ENCODE measurements at regions not wholly inside any gene's neighbourhood (a gene's known extent, or its start where the extent isn't known, plus 50 kb on each side); places are given as distances from the start of the nearest gene placed in this dataset.

GRCh38 chr10:8721650-8722049 is 667.2 kb downstream of the GATA3 start:
- no peaks in the 10 kb centered on the region for H3K27me3 ChIP-seq
- no peak for DNase-seq
- no peak overlapping the region for H3K4me3 ChIP-seq
- intact Hi-C loops (cut with DNase I), result no loop called here
- no peaks in the 10 kb centered on the region for H3K36me3 ChIP-seq
- H3K27ac ChIP-seq, result no peak overlapping the region
- WGBS, 2 donors, result 40 to 58% methylated on average over 3 of the region's 3 CpGs
- TF ChIP-seq POLR2AphosphoS5 (IDR thresholded peaks at IDR 0.05) (no peak), POLR2A (IDR thresholded peaks at IDR 0.05) (no peak), EP300 (IDR thresholded peaks at IDR 0.05) (no peak)
- TF ChIP-seq, protein P1, sequence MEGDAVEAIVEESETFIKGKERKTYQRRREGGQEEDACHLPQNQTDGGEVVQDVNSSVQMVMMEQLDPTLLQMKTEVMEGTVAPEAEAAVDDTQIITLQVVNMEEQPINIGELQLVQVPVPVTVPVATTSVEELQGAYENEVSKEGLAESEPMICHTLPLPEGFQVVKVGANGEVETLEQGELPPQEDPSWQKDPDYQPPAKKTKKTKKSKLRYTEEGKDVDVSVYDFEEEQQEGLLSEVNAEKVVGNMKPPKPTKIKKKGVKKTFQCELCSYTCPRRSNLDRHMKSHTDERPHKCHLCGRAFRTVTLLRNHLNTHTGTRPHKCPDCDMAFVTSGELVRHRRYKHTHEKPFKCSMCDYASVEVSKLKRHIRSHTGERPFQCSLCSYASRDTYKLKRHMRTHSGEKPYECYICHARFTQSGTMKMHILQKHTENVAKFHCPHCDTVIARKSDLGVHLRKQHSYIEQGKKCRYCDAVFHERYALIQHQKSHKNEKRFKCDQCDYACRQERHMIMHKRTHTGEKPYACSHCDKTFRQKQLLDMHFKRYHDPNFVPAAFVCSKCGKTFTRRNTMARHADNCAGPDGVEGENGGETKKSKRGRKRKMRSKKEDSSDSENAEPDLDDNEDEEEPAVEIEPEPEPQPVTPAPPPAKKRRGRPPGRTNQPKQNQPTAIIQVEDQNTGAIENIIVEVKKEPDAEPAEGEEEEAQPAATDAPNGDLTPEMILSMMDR (IDR thresholded peaks at IDR 0.05), result no peak
- H3K9me3 ChIP-seq, result peaks cover 0 to 6% (median 3%) of the 10 kb centered on the region in 4 donors
- no peaks in the 10 kb centered on the region for H3K4me1 ChIP-seq

DNA sequence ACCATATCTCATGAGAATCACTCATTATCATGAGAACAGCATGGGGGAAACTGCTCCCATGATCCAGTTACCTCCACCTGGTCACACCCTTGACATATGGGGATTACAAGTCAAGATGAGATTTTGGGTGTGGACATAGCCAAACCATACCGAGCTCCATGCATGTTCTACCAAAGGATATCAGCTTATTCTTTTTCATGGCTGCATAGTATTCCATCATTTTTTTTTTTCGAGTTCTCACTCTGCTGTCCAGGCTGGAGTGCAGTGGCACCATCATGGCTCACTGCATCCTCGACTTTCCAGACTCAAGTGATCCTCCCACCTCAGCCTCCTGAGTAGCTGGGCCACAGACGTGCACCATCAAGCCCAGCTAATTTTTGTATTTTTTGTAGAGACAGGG is 668.3 kb downstream of the GATA3 start:
- intact Hi-C loops (cut with DNase I), result no loop called here
- DNase-seq, result no peak
- WGBS, 2 donors, result 70 to 80% methylated on average over 4 of the region's 4 CpGs
- Histone ChIP-seq H3K4me1 (no peaks in the 10 kb centered on the region), H3K9me3 (peaks cover 0 to 6% (median 3%) of the 10 kb centered on the region in 4 donors), H3K36me3 (no peaks in the 10 kb centered on the region), H3K27me3 (no peaks in the 10 kb centered on the region), H3K4me3 (no peak overlapping the region), H3K27ac (no peak overlapping the region)
- TF ChIP-seq, protein P1 (IDR thresholded peaks at IDR 0.05), result no peak
- TF ChIP-seq POLR2AphosphoS5 (IDR thresholded peaks at IDR 0.05) (no peak), POLR2A (IDR thresholded peaks at IDR 0.05) (no peak), EP300 (IDR thresholded peaks at IDR 0.05) (no peak)

- H3K36me3 ChIP-seq, result no peaks in the 10 kb centered on the region
- TF ChIP-seq EP300 (IDR thresholded peaks at IDR 0.05) (no peak), POLR2A (IDR thresholded peaks at IDR 0.05) (no peak), POLR2AphosphoS5 (IDR thresholded peaks at IDR 0.05) (no peak)
- TF ChIP-seq, protein P1 (IDR thresholded peaks at IDR 0.05), result no peak
- intact Hi-C loops (cut with DNase I), result no loop called here
- 80 to 87% methylated on average over 8 of the region's 8 CpGs for WGBS, 2 donors
- no peak for DNase-seq
- no peaks in the 10 kb centered on the region for H3K27me3 ChIP-seq
- no peak overlapping the region for H3K4me3 ChIP-seq
- H3K9me3 ChIP-seq, result peaks cover 0 to 4% (median 2%) of the 10 kb centered on the region in 4 donors
- H3K27ac ChIP-seq, result no peak overlapping the region
- no peaks in the 10 kb centered on the region for H3K4me1 ChIP-seq
These were observed 670.9 kb downstream of the GATA3 start for GRCh38 chr10:8725343-8725742.

DNA sequence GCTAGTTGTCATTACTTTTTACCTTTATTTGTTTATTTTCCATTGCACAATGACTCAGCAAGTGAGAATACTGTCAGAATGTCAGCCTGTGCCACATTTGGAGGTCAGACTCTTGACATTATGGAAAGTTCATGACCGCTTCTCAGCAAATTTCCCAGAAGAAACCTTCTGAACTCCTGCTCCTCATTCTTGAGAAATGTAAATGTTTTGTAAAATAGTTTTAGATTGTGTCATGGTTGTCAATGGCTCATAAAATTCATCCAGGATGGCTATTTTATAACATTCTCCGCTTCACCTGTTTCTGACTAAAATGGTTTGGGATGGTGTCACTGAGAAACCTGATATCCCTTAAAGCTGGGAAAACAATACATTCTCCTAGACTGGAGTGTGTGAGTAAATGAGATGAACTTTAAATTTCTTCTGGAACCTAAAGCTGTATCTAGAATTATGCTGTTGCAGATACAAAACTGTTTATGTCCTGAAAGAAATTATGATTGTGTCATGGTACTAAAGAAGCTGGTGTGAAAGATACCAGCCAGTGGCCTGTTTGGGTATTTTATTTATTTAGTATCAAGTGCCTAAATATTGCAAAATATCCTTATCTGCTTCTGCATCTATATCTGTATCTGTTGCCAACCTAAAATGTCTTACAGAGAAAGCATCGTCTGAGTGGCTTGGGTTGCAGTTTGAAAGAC is 671.7 kb downstream of the GATA3 start:
- H3K27ac ChIP-seq, result no peak overlapping the region
- 74 to 82% methylated on average over 3 of the region's 3 CpGs for WGBS, 2 donors
- no peaks in the 10 kb centered on the region for H3K27me3 ChIP-seq
- intact Hi-C loops (cut with DNase I), result no loop called here
- no peaks in the 10 kb centered on the region for H3K4me1 ChIP-seq
- TF ChIP-seq POLR2A (IDR thresholded peaks at IDR 0.05) (no peak), POLR2AphosphoS5 (IDR thresholded peaks at IDR 0.05) (no peak), EP300 (IDR thresholded peaks at IDR 0.05) (no peak)
- TF ChIP-seq, protein P1 (IDR thresholded peaks at IDR 0.05), result no peak
- H3K4me3 ChIP-seq, result no peak overlapping the region
- DNase-seq, result no peak
- H3K36me3 ChIP-seq, result no peaks in the 10 kb centered on the region
- peaks cover 0 to 3% (median 0%) of the 10 kb centered on the region in 4 donors for H3K9me3 ChIP-seq

GRCh38 chr10:8726779-8727084 is 672.2 kb downstream of the GATA3 start:
- 69 to 73% methylated on average over 5 of the region's 5 CpGs for WGBS, 2 donors
- Histone ChIP-seq H3K36me3 (no peaks in the 10 kb centered on the region), H3K4me1 (no peaks in the 10 kb centered on the region), H3K27me3 (no peaks in the 10 kb centered on the region), H3K9me3 (peaks cover 0 to 3% (median 0%) of the 10 kb centered on the region in 4 donors), H3K4me3 (no peak overlapping the region), H3K27ac (no peak overlapping the region)
- DNase-seq, result no peak
- TF ChIP-seq, protein P1 (IDR thresholded peaks at IDR 0.05), result no peak
- no peak for TF ChIP-seq POLR2AphosphoS5 (IDR thresholded peaks at IDR 0.05)
- no peak for TF ChIP-seq POLR2A (IDR thresholded peaks at IDR 0.05)
- TF ChIP-seq EP300 (IDR thresholded peaks at IDR 0.05), result no peak
- intact Hi-C loops (cut with DNase I), result no loop called here
